HG03469 (cell line): ENCODE measurements at regions not wholly inside any gene's neighbourhood (a gene's known extent, or its start where the extent isn't known, plus 50 kb on each side); places are given as distances from the start of the nearest gene placed in this dataset.

Experiments
- ATAC-seq: cut with Tn5 transposase; IDR thresholded peaks from one replicate; pipeline ENCODE4 v1.9.1; 2021; ENCODE audit warnings: mild to moderate bottlenecking, moderate library complexity, moderate number of reproducible peaks; ENCODE audit not compliant: unreplicated experiment

DNA sequence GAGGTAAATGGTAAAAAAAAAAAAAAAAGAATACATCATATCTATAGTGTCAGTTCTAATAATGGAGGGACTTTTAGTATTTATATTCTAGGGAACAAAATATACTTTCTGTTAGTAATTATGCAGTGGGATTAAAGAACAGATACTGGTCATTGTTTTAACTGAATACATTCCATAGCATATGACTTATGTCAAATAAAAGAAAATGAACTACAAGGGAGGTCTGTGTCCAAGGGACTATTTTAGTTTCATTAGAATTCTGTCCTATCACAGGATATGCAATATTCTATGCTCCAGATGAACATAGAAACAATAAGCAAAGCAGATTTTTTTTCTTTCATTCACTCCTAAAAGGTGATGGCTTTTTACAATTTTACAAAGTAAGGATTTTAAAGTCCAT is 154.2 kb upstream of the ZEB2 start:
- no peak for ATAC-seq

GRCh38 chr2:144673456-144673855 is 153.5 kb upstream of the ZEB2 start:
- no peak for ATAC-seq

DNA sequence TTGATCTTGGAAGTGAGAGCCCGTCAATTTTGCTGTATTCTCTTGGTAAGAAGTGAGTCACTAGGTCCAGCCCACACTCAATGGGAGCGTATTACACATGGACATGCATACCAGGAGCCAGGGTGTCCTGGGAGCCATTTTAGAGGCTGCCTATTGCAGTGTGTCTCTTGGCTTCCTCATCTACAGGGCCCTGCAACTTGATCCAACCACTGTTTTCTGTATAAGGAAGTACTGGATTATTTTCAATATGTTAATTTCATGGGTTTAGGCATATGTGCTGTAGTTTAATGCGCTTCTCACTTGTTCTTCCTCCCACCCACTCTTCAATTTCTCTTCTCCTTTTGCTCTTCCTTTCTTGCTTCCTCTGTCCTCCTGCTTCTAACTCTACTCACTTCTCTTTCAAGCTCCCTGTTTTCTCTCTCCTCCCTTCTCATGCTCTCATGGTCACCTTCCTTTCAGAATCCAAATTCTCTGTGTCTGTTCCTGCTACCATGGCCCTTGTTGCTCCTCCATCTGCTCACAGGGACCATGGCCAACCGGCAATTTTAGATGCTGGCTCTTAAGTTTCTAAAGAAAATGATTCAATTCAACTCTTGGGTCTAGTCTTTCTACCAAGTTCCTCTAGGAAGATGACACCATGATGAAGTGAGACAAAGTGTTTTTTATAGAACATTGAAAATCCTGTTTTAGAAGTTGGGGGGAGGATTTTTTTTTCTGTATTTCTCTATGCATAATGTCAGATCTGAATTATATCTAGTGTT is 152.0 kb upstream of the ZEB2 start:
- no peak for ATAC-seq

GRCh38 chr2:144670738-144671137 is 150.8 kb upstream of the ZEB2 start:
- ATAC-seq, result no peak

DNA sequence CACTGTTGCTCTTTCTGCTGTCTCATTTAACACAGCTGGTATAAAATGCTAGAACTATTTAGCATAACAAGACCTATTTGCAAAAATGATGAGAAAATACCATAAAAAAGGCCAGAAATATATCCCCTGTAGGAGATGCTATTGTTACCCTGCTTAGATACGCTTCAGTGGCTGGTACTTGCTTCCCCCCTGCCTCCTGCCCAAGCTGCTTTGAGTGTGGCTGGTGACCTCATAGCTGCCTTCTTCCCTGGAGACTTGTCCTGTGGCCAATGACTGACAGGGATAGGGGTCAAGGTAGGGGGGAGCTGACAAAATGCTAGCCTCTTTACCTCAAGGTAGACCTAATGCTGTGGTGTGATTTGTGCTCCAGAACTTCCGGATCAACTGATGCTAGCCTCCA is 150.2 kb upstream of the ZEB2 start:
- no peak for ATAC-seq

DNA sequence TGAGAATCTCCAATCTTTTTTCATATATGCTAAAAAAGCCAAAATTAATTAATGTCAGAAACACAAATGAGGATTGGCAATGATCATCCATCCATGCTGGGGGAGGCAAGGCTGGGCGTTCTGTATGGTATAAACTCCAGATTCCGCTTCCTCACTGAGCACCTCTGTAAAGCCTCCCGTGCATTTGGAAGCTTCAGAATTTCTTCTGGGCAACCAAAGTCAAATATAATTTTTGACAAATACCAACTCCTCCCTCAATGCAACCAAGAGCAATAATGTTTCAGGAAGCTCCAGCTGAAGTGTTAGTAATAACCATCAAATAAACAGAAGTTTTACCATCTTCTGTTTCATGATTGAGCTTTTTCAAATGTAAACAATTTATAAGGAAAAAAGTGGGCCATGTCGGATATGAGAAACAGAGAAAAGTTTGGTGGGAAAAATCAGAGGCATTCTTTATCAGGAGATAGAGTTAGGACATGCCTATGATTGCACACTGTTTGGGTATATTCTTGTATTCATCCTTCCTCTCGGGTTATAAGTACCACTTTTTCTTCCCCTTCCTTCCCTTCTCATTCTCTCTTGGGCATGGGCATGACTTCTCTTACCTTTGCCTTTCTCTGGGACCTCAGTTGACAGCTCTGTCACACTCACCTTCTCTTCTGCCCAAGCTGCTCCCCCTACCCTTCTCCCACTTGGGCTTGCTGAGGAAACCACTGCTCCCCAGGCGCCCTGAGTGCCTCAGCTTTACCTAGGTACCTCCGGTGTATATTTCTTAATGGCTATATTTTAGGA is 149.5 kb upstream of the ZEB2 start:
- ATAC-seq, result no peak

GRCh38 chr2:144668493-144669110 is 148.7 kb upstream of the ZEB2 start:
- no peak for ATAC-seq

DNA sequence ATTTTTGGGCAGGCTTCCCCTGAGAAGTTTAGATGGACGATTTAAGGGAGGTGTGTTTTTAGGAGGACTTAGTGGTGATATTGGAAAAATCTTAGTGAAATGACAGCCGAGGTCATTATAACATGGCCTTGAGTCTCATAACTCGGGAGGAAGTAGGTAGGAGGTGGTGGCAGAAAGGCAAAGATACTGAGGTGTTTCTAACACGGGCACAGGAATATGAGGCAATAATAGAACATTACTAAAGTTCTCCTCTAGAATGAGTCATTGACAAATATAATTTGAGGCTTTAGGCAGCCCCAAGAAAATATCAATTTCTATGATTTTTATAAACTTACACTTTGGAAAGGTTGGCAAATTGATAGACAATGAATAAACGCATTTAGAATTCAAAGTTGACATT is 146.1 kb upstream of the ZEB2 start:
- no peak for ATAC-seq

DNA sequence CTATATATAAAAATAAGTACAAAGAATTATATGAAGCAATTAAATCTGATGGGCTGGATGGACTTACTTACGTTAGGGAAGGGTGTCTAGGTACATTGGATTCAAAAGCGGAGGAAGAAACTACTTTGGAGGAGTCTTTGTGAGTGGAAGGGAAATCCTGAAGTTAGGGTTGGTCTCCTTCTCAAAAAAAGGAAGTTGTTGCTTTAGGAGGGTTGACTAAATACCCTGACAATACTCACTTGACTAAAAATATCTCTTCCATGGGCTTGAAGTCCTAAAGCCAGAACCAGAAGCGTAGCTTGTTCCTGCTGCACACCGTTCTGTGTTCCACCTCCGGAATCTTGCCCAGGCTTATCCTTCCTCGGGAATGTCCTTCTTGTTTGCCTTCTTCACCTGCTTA is 143.3 kb upstream of the ZEB2 start:
- no peak for ATAC-seq

GRCh38 chr2:144660518-144661316 is 140.8 kb upstream of the ZEB2 start:
- no peak for ATAC-seq

- ATAC-seq, result no peak
These were observed 139.9 kb upstream of the ZEB2 start for GRCh38 chr2:144659731-144660275.

DNA sequence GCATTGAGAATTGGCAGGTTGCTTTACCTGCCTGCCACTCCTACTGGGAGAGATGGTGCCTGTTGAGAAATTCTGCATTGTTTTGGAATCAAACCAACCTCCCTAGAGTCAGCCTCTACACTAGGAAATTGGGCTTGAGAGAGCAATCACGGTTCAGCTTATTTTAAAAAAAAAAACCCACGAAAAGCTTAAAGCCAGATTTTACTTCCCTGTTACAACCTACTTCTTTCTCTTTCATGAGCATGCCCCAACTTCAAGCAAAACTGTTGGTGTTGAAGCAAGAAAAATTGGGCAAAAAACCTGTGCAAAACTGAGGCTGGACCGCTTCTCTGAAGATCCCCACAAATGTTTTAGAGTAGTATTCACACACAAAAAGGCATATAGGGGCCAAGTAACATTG is 134.6 kb upstream of the ZEB2 start:
- ATAC-seq, result no peak

GRCh38 chr2:144650907-144651306 is 131.0 kb upstream of the ZEB2 start:
- ATAC-seq, result no peak

GRCh38 chr2:144648837-144649465 is 129.0 kb upstream of the ZEB2 start:
- no peak for ATAC-seq

DNA sequence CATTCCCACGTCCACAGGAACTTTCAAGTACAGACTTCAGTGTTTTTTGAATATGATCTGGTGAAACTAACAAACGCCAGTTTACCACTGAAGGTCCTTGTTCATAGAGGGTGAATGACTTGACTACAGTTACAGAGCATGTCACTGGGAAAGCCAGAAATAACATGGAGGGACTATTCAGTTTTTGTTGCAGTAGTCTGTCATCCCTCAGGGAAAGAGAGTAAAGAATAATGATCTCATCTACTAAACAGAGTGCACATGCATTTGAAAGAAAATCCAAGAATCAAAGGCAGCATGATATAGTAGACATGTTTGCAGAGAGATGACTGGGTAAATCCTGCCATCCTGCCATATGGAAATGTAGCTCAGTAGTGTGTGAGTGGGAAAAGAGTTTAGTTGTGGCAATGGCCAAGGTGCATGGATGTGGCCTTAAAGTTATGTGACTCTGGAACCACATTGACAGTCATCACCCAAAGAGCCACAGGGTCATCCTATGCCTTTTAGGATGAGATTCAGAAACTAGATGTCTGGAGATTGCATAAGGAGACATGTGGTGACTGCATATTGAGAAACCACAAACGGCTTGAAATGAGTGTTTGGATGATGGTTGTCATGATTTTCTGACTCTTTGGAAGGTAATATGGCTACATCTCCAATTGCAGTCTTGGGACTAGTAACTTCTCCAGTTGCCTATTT is 125.3 kb upstream of the ZEB2 start:
- no peak for ATAC-seq

GRCh38 chr2:144644549-144644948 is 124.6 kb upstream of the ZEB2 start:
- ATAC-seq, result no peak

GRCh38 chr2:144643537-144644336 is 123.8 kb upstream of the ZEB2 start:
- ATAC-seq, result no peak

- ATAC-seq, result no peak
These were observed 122.9 kb upstream of the ZEB2 start for GRCh38 chr2:144642856-144643255.

- no peak for ATAC-seq
These were observed 122.2 kb upstream of the ZEB2 start for GRCh38 chr2:144642131-144642530.
